NCI-H2081 (cell line): ENCODE measurements at regions not wholly inside any gene's neighbourhood (a gene's known extent, or its start where the extent isn't known, plus 50 kb on each side); places are given as distances from the start of the nearest gene placed in this dataset.

Experiments used
- DNase-seq, 2 experiments: peaks; one replicate each; lab custom pipeline; 2025; lab: John Stamatoyannopoulos, UW

GRCh38 chr4:136927172-136927571 lies 605.1 kb downstream of the PCDH18 start:
- no peak for DNase-seq

- no peak for DNase-seq
Observed at GRCh38 chr4:136925203-136925602, 607.1 kb downstream of the PCDH18 start.

- DNase-seq, result no peak
Observed at GRCh38 chr4:136922066-136922465, 610.2 kb downstream of the PCDH18 start.

- no peak for DNase-seq
Observed at GRCh38 chr4:136920092-136920881, 612.0 kb downstream of the PCDH18 start.

GRCh38 chr4:136918772-136919171 lies 613.5 kb downstream of the PCDH18 start:
- no peak for DNase-seq

GRCh38 chr4:136917312-136918110 lies 614.8 kb downstream of the PCDH18 start:
- DNase-seq, result no peak

- DNase-seq, result peak; percentile 17 to 80
Observed at GRCh38 chr4:136909626-136910025, 622.7 kb downstream of the PCDH18 start.

GRCh38 chr4:136908122-136908521 lies 624.2 kb downstream of the PCDH18 start:
- DNase-seq, result no peak

- DNase-seq, result no peak
Observed at GRCh38 chr4:136900696-136901095, 631.6 kb downstream of the PCDH18 start.

- no peak for DNase-seq
Observed at GRCh38 chr4:136898590-136899248, 633.6 kb downstream of the PCDH18 start.

GRCh38 chr4:136893573-136893972 lies 638.7 kb downstream of the PCDH18 start:
- no peak for DNase-seq

- no peak for DNase-seq
Observed at GRCh38 chr4:136881666-136882065, 650.6 kb downstream of the PCDH18 start.

GRCh38 chr4:136873555-136873954 lies 658.7 kb downstream of the PCDH18 start:
- no peak for DNase-seq

GRCh38 chr4:136867465-136867864 lies 664.8 kb downstream of the PCDH18 start:
- DNase-seq, result no peak

GRCh38 chr4:136865526-136865925 lies 666.8 kb downstream of the PCDH18 start:
- no peak for DNase-seq

GRCh38 chr4:136864604-136865185 lies 667.6 kb downstream of the PCDH18 start:
- peak; percentile 61 to 69 for DNase-seq

- no peak for DNase-seq
Observed at GRCh38 chr4:136863756-136864155, 668.5 kb downstream of the PCDH18 start.

GRCh38 chr4:136862653-136863052 lies 669.6 kb downstream of the PCDH18 start:
- no peak for DNase-seq

GRCh38 chr4:136861091-136861490 lies 671.2 kb downstream of the PCDH18 start:
- no peak for DNase-seq

GRCh38 chr4:136858903-136859302 lies 673.4 kb downstream of the PCDH18 start:
- no peak for DNase-seq

- DNase-seq, result no peak
Observed at GRCh38 chr4:136855886-136856285, 676.4 kb downstream of the PCDH18 start.

GRCh38 chr4:136850446-136850845 lies 681.8 kb downstream of the PCDH18 start:
- DNase-seq, result no peak
